ENCODE measurements at regions not wholly inside any gene's neighbourhood (a gene's known extent, or its start where the extent isn't known, plus 50 kb on each side); places are given as distances from the start of the nearest gene placed in this dataset.
A peak's percentile ranks its signal among the peaks of the same experiment; 100 is the strongest.
"Not testable (repeated sequence)": the region's sequence is repeated elsewhere in the genome, so short reads cannot be mapped to it uniquely, and the experiment has no call there.

DNA sequence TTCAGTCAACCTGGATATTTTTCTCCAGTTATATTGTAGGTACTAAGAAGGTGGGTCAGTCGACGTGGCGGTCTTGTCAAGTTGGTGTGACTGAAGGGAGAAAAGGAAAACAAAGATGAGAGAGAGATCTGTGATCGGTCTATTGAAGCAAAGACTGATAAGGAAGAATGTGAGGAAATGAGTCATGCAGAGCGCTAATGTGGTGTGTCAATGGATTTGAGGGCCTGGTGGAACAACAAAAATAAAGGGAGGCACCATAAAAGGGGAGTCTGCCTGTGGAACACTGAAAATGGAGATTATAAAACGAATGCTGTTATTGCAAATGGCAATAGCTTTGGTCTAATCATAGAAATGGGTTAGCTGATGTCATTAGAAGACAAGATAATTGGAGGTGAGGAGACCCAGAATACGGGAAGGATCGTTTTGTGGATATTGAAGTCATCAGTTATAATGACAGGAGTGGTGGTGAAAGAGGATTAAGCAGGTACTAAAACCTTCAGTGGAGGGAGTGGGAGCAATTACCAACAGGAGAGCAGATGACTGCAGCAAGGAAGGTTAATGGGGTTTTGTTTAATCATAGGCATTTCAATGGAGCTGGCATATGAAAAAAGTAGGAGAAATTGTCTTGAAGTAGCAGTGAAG, 599.1 kb upstream of the FSHR start:
- H3K4me3 ChIP-seq (ENCODE audit: low read depth, low read length): no peak overlapping the region
- TF ChIP-seq, protein P1, sequence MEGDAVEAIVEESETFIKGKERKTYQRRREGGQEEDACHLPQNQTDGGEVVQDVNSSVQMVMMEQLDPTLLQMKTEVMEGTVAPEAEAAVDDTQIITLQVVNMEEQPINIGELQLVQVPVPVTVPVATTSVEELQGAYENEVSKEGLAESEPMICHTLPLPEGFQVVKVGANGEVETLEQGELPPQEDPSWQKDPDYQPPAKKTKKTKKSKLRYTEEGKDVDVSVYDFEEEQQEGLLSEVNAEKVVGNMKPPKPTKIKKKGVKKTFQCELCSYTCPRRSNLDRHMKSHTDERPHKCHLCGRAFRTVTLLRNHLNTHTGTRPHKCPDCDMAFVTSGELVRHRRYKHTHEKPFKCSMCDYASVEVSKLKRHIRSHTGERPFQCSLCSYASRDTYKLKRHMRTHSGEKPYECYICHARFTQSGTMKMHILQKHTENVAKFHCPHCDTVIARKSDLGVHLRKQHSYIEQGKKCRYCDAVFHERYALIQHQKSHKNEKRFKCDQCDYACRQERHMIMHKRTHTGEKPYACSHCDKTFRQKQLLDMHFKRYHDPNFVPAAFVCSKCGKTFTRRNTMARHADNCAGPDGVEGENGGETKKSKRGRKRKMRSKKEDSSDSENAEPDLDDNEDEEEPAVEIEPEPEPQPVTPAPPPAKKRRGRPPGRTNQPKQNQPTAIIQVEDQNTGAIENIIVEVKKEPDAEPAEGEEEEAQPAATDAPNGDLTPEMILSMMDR (IDR thresholded peaks at IDR 0.05; ENCODE audit: insufficient read depth, low read depth, low read length, missing control alignments): no peak
- DNase-seq (ENCODE audit: low read depth): no peak

DNA sequence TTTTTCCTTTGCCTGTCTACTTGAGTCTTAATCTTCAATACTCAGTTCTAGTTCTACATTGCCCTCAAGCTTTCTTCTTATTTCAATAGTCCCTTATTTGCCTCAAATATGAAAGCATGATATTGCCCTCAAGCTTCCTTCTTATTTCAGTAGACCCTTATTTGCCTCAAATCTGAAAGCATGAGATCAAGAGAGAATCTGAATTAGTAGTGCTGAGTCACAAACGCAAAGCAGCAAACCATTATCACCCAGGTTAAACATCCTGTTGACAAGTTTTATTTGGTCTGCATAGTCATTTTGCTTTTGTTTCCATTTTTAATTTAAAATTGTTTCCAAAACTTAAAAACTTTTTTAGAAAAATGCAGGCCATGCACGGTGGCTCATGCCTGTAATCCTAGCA, 583.3 kb upstream of the FSHR start:
- TF ChIP-seq, protein P1 (IDR thresholded peaks at IDR 0.05; ENCODE audit: insufficient read depth, low read depth, low read length, missing control alignments): no peak
- H3K4me3 ChIP-seq (ENCODE audit: low read depth, low read length): no peak overlapping the region
- peak; percentile 57 for DNase-seq (ENCODE audit: low read depth)

DNA sequence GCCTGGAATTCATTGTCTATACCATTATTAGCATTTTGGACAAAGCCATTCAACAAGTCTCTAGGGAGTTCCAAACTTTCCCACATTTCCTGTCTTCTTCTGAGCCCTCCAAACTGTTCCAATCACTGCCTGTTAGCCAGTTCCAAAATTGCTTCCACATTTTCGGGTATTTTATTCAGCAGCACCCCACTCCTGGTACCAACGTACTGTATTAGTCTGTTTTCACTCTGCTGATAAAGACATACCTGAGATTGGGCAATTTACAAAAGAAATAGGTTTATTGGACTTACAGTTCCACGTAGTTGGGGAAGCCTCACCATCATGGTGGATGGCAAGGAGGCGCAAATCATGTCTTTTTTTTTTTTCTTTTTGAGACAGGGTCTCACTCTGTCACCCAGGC, 578.6 kb upstream of the FSHR start:
- DNase-seq (ENCODE audit: low read depth); H3K4me3 ChIP-seq (ENCODE audit: low read depth, low read length): not testable (repeated sequence)

DNA sequence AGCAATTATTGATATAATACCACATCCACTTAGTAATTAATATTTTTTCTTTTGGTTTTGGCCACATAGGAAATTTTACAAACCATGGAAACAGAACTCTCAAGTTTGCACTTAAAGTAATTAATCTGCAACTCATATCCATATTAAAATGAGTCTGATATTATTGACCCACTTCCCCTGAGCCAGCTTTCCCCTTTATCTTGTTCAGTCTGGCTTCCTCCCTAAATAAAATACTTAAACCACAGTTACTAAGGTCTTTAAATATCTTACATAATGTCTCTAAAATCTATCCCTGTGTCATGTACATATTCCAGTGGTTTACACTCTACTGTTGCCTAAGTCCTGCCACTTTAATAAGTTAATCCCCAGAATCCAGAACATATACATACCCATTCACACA, 564.9 kb upstream of the FSHR start:
- TF ChIP-seq, protein P1 (IDR thresholded peaks at IDR 0.05; ENCODE audit: insufficient read depth, low read depth, low read length, missing control alignments): no peak
- H3K4me3 ChIP-seq (ENCODE audit: low read depth, low read length): no peak overlapping the region
- DNase-seq (ENCODE audit: low read depth): no peak

DNA sequence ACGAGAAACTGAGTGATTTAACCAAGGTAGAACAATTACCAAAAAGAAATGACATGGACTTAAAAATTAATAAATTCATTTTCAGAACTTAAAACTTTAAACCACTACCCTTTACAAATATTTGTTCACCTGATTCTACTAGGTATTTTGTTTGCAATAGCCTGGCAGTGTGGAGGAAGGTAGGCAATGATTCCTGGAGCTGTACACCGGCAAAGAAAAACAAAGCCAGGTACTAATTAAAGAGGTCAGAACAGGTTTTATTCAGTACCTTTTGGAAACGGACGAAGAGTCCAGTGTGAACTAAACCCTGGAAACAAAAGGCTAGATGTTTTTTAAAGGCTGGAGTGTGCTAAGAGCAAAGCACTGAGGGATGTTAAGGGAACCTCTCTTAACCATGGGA, 561.3 kb upstream of the FSHR start:
- TF ChIP-seq, protein P1 (IDR thresholded peaks at IDR 0.05; ENCODE audit: insufficient read depth, low read depth, low read length, missing control alignments): no peak
- no peak overlapping the region for H3K4me3 ChIP-seq (ENCODE audit: low read depth, low read length)
- no peak for DNase-seq (ENCODE audit: low read depth)

DNA sequence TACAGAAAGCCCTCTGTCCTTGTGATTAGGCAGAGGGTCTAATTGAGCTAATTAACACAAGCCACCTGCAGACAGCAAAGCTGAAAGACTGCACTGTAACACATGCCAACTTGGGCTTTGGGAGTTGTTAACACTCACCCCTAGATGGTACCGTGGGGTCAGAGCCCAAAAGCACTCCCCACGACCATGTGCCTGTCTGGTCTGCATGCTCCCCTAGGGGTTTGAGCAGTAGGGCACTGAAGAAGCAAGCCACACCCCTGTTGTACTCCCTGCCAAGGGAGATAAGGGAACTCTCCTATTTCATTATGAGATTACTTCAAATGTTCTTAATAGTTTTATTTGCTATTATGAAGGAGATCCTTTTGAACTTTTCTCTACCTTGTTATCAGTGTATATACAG, 560.1 kb upstream of the FSHR start:
- H3K4me3 ChIP-seq (ENCODE audit: low read depth, low read length): no peak overlapping the region
- no peak for DNase-seq (ENCODE audit: low read depth)
- TF ChIP-seq, protein P1 (IDR thresholded peaks at IDR 0.05; ENCODE audit: insufficient read depth, low read depth, low read length, missing control alignments): no peak

DNA sequence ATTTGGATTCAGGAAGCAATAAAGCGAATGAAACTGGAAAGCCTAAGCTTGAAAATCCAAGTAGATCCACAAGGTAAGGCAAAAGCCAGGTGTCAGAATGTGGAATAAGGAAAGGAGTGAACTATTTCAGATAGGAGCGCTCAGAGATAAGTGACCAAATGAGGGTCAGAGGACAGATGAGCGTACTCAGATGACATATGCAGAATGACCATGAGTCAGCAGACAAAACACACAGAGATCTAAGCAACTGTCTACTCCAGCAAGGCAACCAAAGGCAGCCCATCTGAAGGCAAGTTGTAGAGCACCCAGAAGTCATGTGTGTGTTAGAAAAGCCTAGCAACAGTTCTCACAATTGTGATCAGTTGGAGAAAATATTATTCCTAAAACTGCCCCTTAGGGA, 548.4 kb upstream of the FSHR start:
- no peak for DNase-seq (ENCODE audit: low read depth)
- no peak overlapping the region for H3K4me3 ChIP-seq (ENCODE audit: low read depth, low read length)
- TF ChIP-seq, protein P1 (IDR thresholded peaks at IDR 0.05; ENCODE audit: insufficient read depth, low read depth, low read length, missing control alignments): no peak
